ENCODE measurements at regions not wholly inside any gene's neighbourhood (a gene's known extent, or its start where the extent isn't known, plus 50 kb on each side); places are given as distances from the start of the nearest gene placed in this dataset.

- Histone ChIP-seq H3K36me3 (no peaks in the 10 kb centered on the region), H3K27ac (no peak overlapping the region), H3K9me3 (ENCODE audit: low read depth) (no peaks in the 10 kb centered on the region), H3K27me3 (no peaks in the 10 kb centered on the region), H3K4me3 (no peak overlapping the region), H3K4me1 (ENCODE audit: low read depth) (no peaks in the 10 kb centered on the region)
- TF ChIP-seq, protein P1, sequence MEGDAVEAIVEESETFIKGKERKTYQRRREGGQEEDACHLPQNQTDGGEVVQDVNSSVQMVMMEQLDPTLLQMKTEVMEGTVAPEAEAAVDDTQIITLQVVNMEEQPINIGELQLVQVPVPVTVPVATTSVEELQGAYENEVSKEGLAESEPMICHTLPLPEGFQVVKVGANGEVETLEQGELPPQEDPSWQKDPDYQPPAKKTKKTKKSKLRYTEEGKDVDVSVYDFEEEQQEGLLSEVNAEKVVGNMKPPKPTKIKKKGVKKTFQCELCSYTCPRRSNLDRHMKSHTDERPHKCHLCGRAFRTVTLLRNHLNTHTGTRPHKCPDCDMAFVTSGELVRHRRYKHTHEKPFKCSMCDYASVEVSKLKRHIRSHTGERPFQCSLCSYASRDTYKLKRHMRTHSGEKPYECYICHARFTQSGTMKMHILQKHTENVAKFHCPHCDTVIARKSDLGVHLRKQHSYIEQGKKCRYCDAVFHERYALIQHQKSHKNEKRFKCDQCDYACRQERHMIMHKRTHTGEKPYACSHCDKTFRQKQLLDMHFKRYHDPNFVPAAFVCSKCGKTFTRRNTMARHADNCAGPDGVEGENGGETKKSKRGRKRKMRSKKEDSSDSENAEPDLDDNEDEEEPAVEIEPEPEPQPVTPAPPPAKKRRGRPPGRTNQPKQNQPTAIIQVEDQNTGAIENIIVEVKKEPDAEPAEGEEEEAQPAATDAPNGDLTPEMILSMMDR (IDR thresholded peaks at IDR 0.05; ENCODE audit: low read depth, low read length): no peak
- no peak for DNase-seq (ENCODE audit: low read depth in 1 of 2, low spot score in 1 of 2)
These were observed 479.1 kb upstream of the ZNF717 start for GRCh38 chr3:76264496-76264895.

GRCh38 chr3:76264911-76265310 is 479.6 kb upstream of the ZNF717 start:
- Histone ChIP-seq H3K27ac (no peak overlapping the region), H3K4me1 (ENCODE audit: low read depth) (no peaks in the 10 kb centered on the region), H3K36me3 (no peaks in the 10 kb centered on the region), H3K27me3 (no peaks in the 10 kb centered on the region), H3K9me3 (ENCODE audit: low read depth) (no peaks in the 10 kb centered on the region), H3K4me3 (no peak overlapping the region)
- DNase-seq (ENCODE audit: low read depth in 1 of 2, low spot score in 1 of 2): no peak
- TF ChIP-seq, protein P1 (IDR thresholded peaks at IDR 0.05; ENCODE audit: low read depth, low read length): no peak

DNA sequence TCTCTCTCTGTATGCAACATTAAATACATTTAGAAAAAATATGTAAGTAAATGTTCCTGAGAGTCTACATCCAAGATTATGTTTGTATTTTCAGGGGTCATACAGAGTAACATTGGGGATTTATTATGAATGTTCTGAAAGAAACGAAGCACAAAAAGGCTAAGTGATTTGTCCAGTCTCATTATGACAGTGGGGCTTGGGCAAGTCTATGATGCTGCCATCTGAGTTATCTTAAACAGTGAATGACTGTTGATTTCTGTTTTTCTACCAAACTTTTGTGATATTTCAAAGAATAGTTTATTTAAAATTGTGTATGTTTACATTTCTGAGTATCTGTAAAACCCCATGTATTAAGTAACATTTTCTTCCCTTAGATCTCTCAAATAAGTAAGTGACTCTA is 481.2 kb upstream of the ZNF717 start:
- no peak overlapping the region for H3K4me3 ChIP-seq
- TF ChIP-seq, protein P1 (IDR thresholded peaks at IDR 0.05; ENCODE audit: low read depth, low read length): no peak
- H3K27ac ChIP-seq: no peak overlapping the region
- no peaks in the 10 kb centered on the region for H3K9me3 ChIP-seq (ENCODE audit: low read depth)
- no peaks in the 10 kb centered on the region for H3K27me3 ChIP-seq
- no peaks in the 10 kb centered on the region for H3K4me1 ChIP-seq (ENCODE audit: low read depth)
- DNase-seq (ENCODE audit: low read depth in 1 of 2, low spot score in 1 of 2): no peak
- H3K36me3 ChIP-seq: no peaks in the 10 kb centered on the region

DNA sequence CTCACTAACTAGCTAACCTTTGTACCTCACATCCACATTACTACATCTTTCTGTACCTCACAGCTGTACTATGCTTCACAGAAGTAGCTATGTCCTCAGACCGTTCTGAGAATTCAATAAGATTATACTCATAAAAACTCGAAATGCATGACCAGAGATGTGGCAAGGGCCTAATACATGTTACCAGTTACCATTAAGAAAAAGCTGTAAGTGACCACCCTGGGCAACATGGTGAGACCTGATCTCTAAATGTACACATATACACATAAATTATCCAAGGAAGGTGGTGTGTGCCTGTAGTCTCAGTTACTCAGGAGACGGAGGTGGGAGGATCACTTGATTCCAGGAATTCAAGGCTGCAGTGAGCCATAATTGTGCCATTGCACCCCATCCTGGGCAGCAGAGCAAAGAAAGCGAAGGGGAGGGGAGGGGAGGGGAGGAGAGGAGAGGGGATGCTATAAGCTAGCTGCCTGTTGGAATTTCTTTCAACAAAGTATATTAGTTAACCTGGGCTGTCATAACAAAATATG is 482.6 kb upstream of the ZNF717 start:
- H3K9me3 ChIP-seq (ENCODE audit: low read depth): no peaks in the 10 kb centered on the region
- H3K27ac ChIP-seq: no peak overlapping the region
- H3K4me1 ChIP-seq (ENCODE audit: low read depth): no peaks in the 10 kb centered on the region
- no peak for DNase-seq (ENCODE audit: low read depth in 1 of 2, low spot score in 1 of 2)
- TF ChIP-seq, protein P1 (IDR thresholded peaks at IDR 0.05; ENCODE audit: low read depth, low read length): no peak
- H3K4me3 ChIP-seq: no peak overlapping the region
- H3K27me3 ChIP-seq: no peaks in the 10 kb centered on the region
- no peaks in the 10 kb centered on the region for H3K36me3 ChIP-seq

GRCh38 chr3:76293856-76294255 is 508.5 kb upstream of the ZNF717 start:
- Histone ChIP-seq H3K36me3 (no peaks in the 10 kb centered on the region), H3K27ac (no peak overlapping the region), H3K4me1 (ENCODE audit: low read depth) (no peaks in the 10 kb centered on the region), H3K9me3 (ENCODE audit: low read depth) (no peaks in the 10 kb centered on the region), H3K4me3 (no peak overlapping the region), H3K27me3 (no peaks in the 10 kb centered on the region)
- TF ChIP-seq, protein P1 (IDR thresholded peaks at IDR 0.05; ENCODE audit: low read depth, low read length): no peak
- no peak for DNase-seq (ENCODE audit: low read depth in 1 of 2, low spot score in 1 of 2)

DNA sequence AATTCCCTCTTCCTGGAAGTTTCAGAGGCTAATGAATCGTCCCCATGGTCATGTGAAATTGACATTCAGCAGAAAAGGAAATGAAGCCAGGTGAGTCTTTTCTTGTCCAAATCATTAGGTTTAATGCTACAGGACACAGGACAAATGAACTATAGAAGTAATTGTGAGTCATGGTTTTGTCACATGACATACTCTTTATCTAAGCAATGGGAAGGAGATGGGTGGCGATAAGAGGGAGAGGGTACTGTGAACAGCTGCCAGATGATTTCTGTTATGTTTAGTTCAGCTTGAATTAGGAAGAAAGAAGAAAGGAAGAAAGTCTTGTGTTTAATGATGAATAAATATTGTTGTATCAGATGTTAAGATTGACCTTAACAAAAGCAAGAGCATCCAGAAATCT is 515.4 kb upstream of the ZNF717 start:
- Histone ChIP-seq H3K27ac (no peak overlapping the region), H3K4me1 (ENCODE audit: low read depth) (no peaks in the 10 kb centered on the region), H3K4me3 (no peak overlapping the region), H3K36me3 (no peaks in the 10 kb centered on the region), H3K9me3 (ENCODE audit: low read depth) (no peaks in the 10 kb centered on the region), H3K27me3 (no peaks in the 10 kb centered on the region)
- TF ChIP-seq, protein P1 (IDR thresholded peaks at IDR 0.05; ENCODE audit: low read depth, low read length): no peak
- no peak for DNase-seq (ENCODE audit: low read depth in 1 of 2, low spot score in 1 of 2)

All from cardiac muscle cell (in vitro differentiated cells and primary cell).